DND-41 (cell line): ENCODE measurements at regions not wholly inside any gene's neighbourhood (a gene's known extent, or its start where the extent isn't known, plus 50 kb on each side); places are given as distances from the start of the nearest gene placed in this dataset.

ENCODE experiments used
- EZH2 ChIP-seq: IDR thresholded peaks from 3 replicates; pipeline ENCODE4 v1.6.1; 2012; ENCODE audit warnings: borderline replicate concordance, low read depth, mild to moderate bottlenecking, moderate library complexity, low read length, inconsistent platforms; ENCODE audit not compliant: severe bottlenecking
- TF ChIP-seq, protein P1 (sequence below): IDR thresholded peaks from 2 replicates; pipeline ENCODE4 v1.5.1; 2012; ENCODE audit warnings: borderline replicate concordance, low read length, moderate library complexity, mild to moderate bottlenecking; ENCODE audit not compliant: poor library complexity, severe bottlenecking; ENCODE audit errors: extremely low read depth

DNA sequence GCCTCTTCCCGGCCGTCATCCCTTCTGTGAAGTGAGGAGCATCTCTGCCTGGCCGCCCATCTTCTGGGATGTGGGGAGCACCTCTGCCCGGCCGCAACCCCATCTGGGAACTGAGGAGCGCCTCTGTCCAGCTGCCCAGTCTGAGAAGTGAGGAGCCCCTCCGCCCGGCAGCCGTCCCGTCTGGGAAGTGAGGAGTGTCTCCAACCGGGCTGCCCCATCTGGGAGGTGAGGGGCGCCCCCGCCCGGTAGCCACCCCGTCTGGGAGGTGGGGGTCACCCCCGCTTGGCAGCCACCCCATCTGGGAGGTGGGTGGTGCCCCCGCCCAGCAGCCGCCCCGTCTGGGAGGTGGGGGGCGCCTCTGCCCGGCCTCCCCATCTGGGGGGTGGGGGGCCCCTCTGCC is 142.3 kb downstream of the LAS1L start:
- TF ChIP-seq, protein P1, sequence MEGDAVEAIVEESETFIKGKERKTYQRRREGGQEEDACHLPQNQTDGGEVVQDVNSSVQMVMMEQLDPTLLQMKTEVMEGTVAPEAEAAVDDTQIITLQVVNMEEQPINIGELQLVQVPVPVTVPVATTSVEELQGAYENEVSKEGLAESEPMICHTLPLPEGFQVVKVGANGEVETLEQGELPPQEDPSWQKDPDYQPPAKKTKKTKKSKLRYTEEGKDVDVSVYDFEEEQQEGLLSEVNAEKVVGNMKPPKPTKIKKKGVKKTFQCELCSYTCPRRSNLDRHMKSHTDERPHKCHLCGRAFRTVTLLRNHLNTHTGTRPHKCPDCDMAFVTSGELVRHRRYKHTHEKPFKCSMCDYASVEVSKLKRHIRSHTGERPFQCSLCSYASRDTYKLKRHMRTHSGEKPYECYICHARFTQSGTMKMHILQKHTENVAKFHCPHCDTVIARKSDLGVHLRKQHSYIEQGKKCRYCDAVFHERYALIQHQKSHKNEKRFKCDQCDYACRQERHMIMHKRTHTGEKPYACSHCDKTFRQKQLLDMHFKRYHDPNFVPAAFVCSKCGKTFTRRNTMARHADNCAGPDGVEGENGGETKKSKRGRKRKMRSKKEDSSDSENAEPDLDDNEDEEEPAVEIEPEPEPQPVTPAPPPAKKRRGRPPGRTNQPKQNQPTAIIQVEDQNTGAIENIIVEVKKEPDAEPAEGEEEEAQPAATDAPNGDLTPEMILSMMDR, result no peak
- TF ChIP-seq EZH2, result no peak
